Neuronal stem cell (in vitro differentiated cells): ENCODE measurements at regions not wholly inside any gene's neighbourhood (a gene's known extent, or its start where the extent isn't known, plus 50 kb on each side); places are given as distances from the start of the nearest gene placed in this dataset.

Experiments
- DNase-seq: peaks from one replicate; pipeline ENCODE4 v3.0.0-alpha.2; 2013; ENCODE audit warnings: low spot score
- H2AFZ ChIP-seq: one replicate; pipeline ENCODE4 v1.6.1; 2013; ENCODE audit warnings: mild to moderate bottlenecking, low read length, inconsistent platforms
- H2AK5ac ChIP-seq: 2 replicates; pipeline ENCODE4 v1.6.1; 2013; ENCODE audit warnings: low read depth, mild to moderate bottlenecking, inconsistent platforms, low read length, moderate library complexity, mixed read lengths
- H2BK120ac ChIP-seq: 2 replicates; pipeline ENCODE4 v1.6.1; 2013; ENCODE audit warnings: low read depth, mild to moderate bottlenecking, inconsistent platforms, low read length, moderate library complexity, mixed read lengths
- H2BK12ac ChIP-seq: one replicate; pipeline ENCODE4 v1.6.1; 2013; ENCODE audit warnings: low read length, inconsistent platforms
- H2BK15ac ChIP-seq: 2 replicates; pipeline ENCODE4 v1.6.1; 2013; ENCODE audit warnings: mild to moderate bottlenecking, low read length, inconsistent platforms, mixed read lengths
- H2BK5ac ChIP-seq: one replicate; pipeline ENCODE4 v1.6.1; 2013; ENCODE audit warnings: inconsistent platforms, mild to moderate bottlenecking, low read length, moderate library complexity
- H3K14ac ChIP-seq: one replicate; pipeline ENCODE4 v1.6.1; 2013; ENCODE audit warnings: low read length, inconsistent platforms
- H3K18ac ChIP-seq: 2 replicates; pipeline ENCODE4 v1.6.1; 2013; ENCODE audit warnings: low read length, inconsistent platforms
- H3K23ac ChIP-seq: 2 replicates; pipeline ENCODE4 v1.6.1; 2013; ENCODE audit warnings: low read depth, mild to moderate bottlenecking, mixed read lengths, low read length, inconsistent platforms; ENCODE audit not compliant: poor library complexity
- H3K27ac ChIP-seq: replicated peaks from 3 replicates; pipeline ENCODE4 v1.5.1; 2013; ENCODE audit warnings: low read length, inconsistent platforms
- H3K27me3 ChIP-seq, 3 experiments: 2 replicates each; pipeline ENCODE4 v1.6.1; 2013; ENCODE audit warnings: low read length in 3 of 3, mild to moderate bottlenecking in 2 of 3, inconsistent platforms in 1 of 3, low read depth in 1 of 3, mixed read lengths in 1 of 3, moderate library complexity in 1 of 3; ENCODE audit not compliant: control insufficient read depth in 3 of 3, insufficient read depth in 3 of 3
- H3K36me3 ChIP-seq, 2 donors: replicated peaks in 1 of 2; 2 replicates each; pipeline ENCODE4 v1.6.1; 2013; ENCODE audit warnings: low read length in 2 of 2; ENCODE audit not compliant: control insufficient read depth in 2 of 2, insufficient read depth in 2 of 2
- H3K4ac ChIP-seq: 2 replicates; pipeline ENCODE4 v1.6.1; 2013; ENCODE audit warnings: inconsistent platforms, mild to moderate bottlenecking, low read length, moderate library complexity
- H3K4me1 ChIP-seq, 2 donors: 1 replicate in 1 of 2; 2 replicates in 1 of 2; pipeline ENCODE4 v1.6.1; 2013; ENCODE audit warnings: low read length in 2 of 2, low read depth in 1 of 2; ENCODE audit not compliant: control insufficient read depth in 2 of 2, insufficient read depth in 1 of 2
- H3K4me2 ChIP-seq: one replicate; pipeline ENCODE4 v1.6.1; 2013; ENCODE audit warnings: mild to moderate bottlenecking, low read length, inconsistent platforms; ENCODE audit not compliant: insufficient read depth, poor library complexity, severe bottlenecking
- H3K4me3 ChIP-seq, 2 donors: 2 replicates each; pipeline ENCODE4 v1.5.1; 2013; ENCODE audit warnings: low read length in 2 of 2, mild to moderate bottlenecking in 2 of 2, inconsistent platforms in 1 of 2, moderate library complexity in 1 of 2
- H3K79me1 ChIP-seq: one replicate; pipeline ENCODE4 v1.6.1; 2013; ENCODE audit warnings: low read depth, mild to moderate bottlenecking, inconsistent platforms, low read length, moderate library complexity
- H3K9ac ChIP-seq: one replicate; pipeline ENCODE4 v1.6.1; 2013; ENCODE audit warnings: mild to moderate bottlenecking, low read depth, low read length, inconsistent platforms; ENCODE audit not compliant: poor library complexity
- H3K9me3 ChIP-seq, 2 donors: replicated peaks in 1 of 2; 2 replicates each; pipeline versions ENCODE3 to v1.6.1; 2013; ENCODE audit warnings: low read length in 2 of 2, mild to moderate bottlenecking in 2 of 2, inconsistent platforms in 1 of 2, low read depth in 1 of 2, mixed read lengths in 1 of 2, moderate library complexity in 1 of 2; ENCODE audit not compliant: control insufficient read depth in 2 of 2, insufficient read depth in 1 of 2
- H4K8ac ChIP-seq: one replicate; pipeline ENCODE4 v1.6.1; 2013; ENCODE audit warnings: low read depth, mild to moderate bottlenecking, inconsistent platforms, low read length, moderate library complexity
- H4K91ac ChIP-seq: one replicate; pipeline ENCODE4 v1.6.1; 2013; ENCODE audit warnings: low read length, low read depth, mild to moderate bottlenecking, inconsistent platforms; ENCODE audit not compliant: poor library complexity
- WGBS, 2 donors: extraction: QIAGEN DNeasy Blood & Tissue Kit; methylation state at CpG; one replicate each; pipeline ENCODE4 v1.1.7; 2013; ENCODE audit warnings: missing lambda C conversion rate in 2 of 2, mixed read lengths in 1 of 2; ENCODE audit not compliant: insufficient read length in 2 of 2, insufficient replicate concordance in 1 of 2; ENCODE audit errors: extremely low coverage in 2 of 2; 5-methylcytosine and 5-hydroxymethylcytosine counted together

- Histone ChIP-seq H3K9me3 (peaks cover 0 to 4% of the 10 kb centered on the region in 2 donors), H3K18ac (no peak overlapping the region), H3K4me3 (no peak overlapping the region)
These were observed 87.6 kb upstream of the OR13F1 start for GRCh38 chr9:104416470-104416869.

GRCh38 chr9:104417296-104417695 lies 86.8 kb upstream of the OR13F1 start:
- no peak overlapping the region for H2BK5ac ChIP-seq
- H4K91ac ChIP-seq, result no peak overlapping the region
- no peak overlapping the region for H3K4me2 ChIP-seq
- no peak overlapping the region for H2BK120ac ChIP-seq
- H3K27me3 ChIP-seq, result no peaks in the 10 kb centered on the region
- H3K79me1 ChIP-seq, result no peaks in the 10 kb centered on the region
- no peak overlapping the region for H2BK12ac ChIP-seq
- peaks cover 0 to 4% of the 10 kb centered on the region in 2 donors for H3K9me3 ChIP-seq
- no peak overlapping the region for H4K8ac ChIP-seq
- no peak overlapping the region for H3K4ac ChIP-seq
- H3K9ac ChIP-seq, result no peak overlapping the region
- H3K36me3 ChIP-seq, result no peaks in the 10 kb centered on the region
- H2AFZ ChIP-seq, result no peak overlapping the region
- H3K4me1 ChIP-seq, result no peaks in the 10 kb centered on the region
- no peak overlapping the region for H3K18ac ChIP-seq
- no peak overlapping the region for H2BK15ac ChIP-seq
- H3K23ac ChIP-seq, result no peak overlapping the region
- H3K27ac ChIP-seq, result no peak overlapping the region
- no peak overlapping the region for H3K14ac ChIP-seq
- DNase-seq, result no peak
- H2AK5ac ChIP-seq, result no peak overlapping the region
- no peak overlapping the region for H3K4me3 ChIP-seq
- no CpG with 5 or more reads among the region's 1 CpG for WGBS, 2 donors

More at GRCh38 chr9:104416470-104416869, 87.6 kb upstream of the OR13F1 start:
- Histone ChIP-seq H2BK120ac (no peak overlapping the region), H3K9ac (no peak overlapping the region), H4K8ac (no peak overlapping the region), H3K4me1 (no peaks in the 10 kb centered on the region), H2BK15ac (no peak overlapping the region), H3K36me3 (no peaks in the 10 kb centered on the region), H2BK5ac (no peak overlapping the region), H2AK5ac (no peak overlapping the region), H4K91ac (no peak overlapping the region), H3K27ac (no peak overlapping the region), H3K14ac (no peak overlapping the region), H3K79me1 (no peaks in the 10 kb centered on the region), H3K4ac (no peak overlapping the region), H2BK12ac (no peak overlapping the region), H3K27me3 (no peaks in the 10 kb centered on the region), H3K23ac (no peak overlapping the region), H2AFZ (no peak overlapping the region), H3K4me2 (no peak overlapping the region)
- DNase-seq, result no peak

GRCh38 chr9:104429031-104429546 lies 75.0 kb upstream of the OR13F1 start:
- no peak overlapping the region for H2BK5ac ChIP-seq
- H3K4me2 ChIP-seq, result no peak overlapping the region
- no peak for DNase-seq
- H3K18ac ChIP-seq, result no peak overlapping the region
- H2BK12ac ChIP-seq, result no peak overlapping the region
- no peaks in the 10 kb centered on the region for H3K79me1 ChIP-seq
- peak overlapping the region in 1 of 2 donors; percentile 33 for H3K4me3 ChIP-seq
- no peak overlapping the region for H2AK5ac ChIP-seq
- no peak overlapping the region for H3K27ac ChIP-seq
- no peak overlapping the region for H3K14ac ChIP-seq
- H4K8ac ChIP-seq, result no peak overlapping the region
- H3K4me1 ChIP-seq, result no peaks in the 10 kb centered on the region
- H3K4ac ChIP-seq, result no peak overlapping the region
- H3K27me3 ChIP-seq, result no peaks in the 10 kb centered on the region
- no CpG with 5 or more reads among the region's 2 CpGs for WGBS, 2 donors
- no peak overlapping the region for H2BK120ac ChIP-seq
- no peak overlapping the region for H2BK15ac ChIP-seq
- no peaks in the 10 kb centered on the region for H3K9me3 ChIP-seq
- H4K91ac ChIP-seq, result no peak overlapping the region
- no peak overlapping the region for H3K23ac ChIP-seq
- H2AFZ ChIP-seq, result no peak overlapping the region
- no peak overlapping the region for H3K9ac ChIP-seq
- H3K36me3 ChIP-seq, result no peaks in the 10 kb centered on the region

- WGBS, 2 donors, result no CpG with 5 or more reads among the region's 4 CpGs
These were observed 69.0 kb upstream of the OR13F1 start for GRCh38 chr9:104435059-104435458.

More at GRCh38 chr9:104435059-104435458, 69.0 kb upstream of the OR13F1 start:
- H3K18ac ChIP-seq, result no peak overlapping the region
- no peak overlapping the region for H2BK120ac ChIP-seq
- no peak overlapping the region for H3K23ac ChIP-seq
- no peak overlapping the region for H3K4ac ChIP-seq
- no peak overlapping the region for H2BK15ac ChIP-seq
- no peak overlapping the region for H2BK12ac ChIP-seq
- H2AK5ac ChIP-seq, result no peak overlapping the region
- DNase-seq, result no peak
- no peaks in the 10 kb centered on the region for H3K27me3 ChIP-seq
- H3K9ac ChIP-seq, result no peak overlapping the region
- H3K4me2 ChIP-seq, result no peak overlapping the region
- H3K36me3 ChIP-seq, result no peaks in the 10 kb centered on the region
- no peak overlapping the region for H2BK5ac ChIP-seq
- no peak overlapping the region for H3K27ac ChIP-seq
- H4K91ac ChIP-seq, result no peak overlapping the region
- H3K4me1 ChIP-seq, result no peaks in the 10 kb centered on the region
- no peak overlapping the region for H3K14ac ChIP-seq
- H3K79me1 ChIP-seq, result no peaks in the 10 kb centered on the region
- H4K8ac ChIP-seq, result no peak overlapping the region
- no peak overlapping the region for H2AFZ ChIP-seq
- H3K9me3 ChIP-seq, result no peaks in the 10 kb centered on the region
- H3K4me3 ChIP-seq, result no peak overlapping the region
